OCI-LY7 (cell line): ENCODE measurements at regions not wholly inside any gene's neighbourhood (a gene's known extent, or its start where the extent isn't known, plus 50 kb on each side); places are given as distances from the start of the nearest gene placed in this dataset.

Experiments used
- CTCF ChIP-seq: fragments of 200-600 bp; sonication (generic); conservative IDR thresholded peaks from 2 replicates; pipeline ENCODE4 v1.5.1; 2014; ENCODE audit warnings: mild to moderate bottlenecking, antibody characterized with exemption, low read length, moderate library complexity, mixed read lengths
- EZH2phosphoT487 ChIP-seq: fragments of 200-600 bp; sonication (generic); IDR thresholded peaks from 2 replicates; pipeline ENCODE4 v1.6.1; 2018; ENCODE audit warnings: low read depth, borderline replicate concordance, mild to moderate bottlenecking, mixed run types, antibody characterized with exemption, low read length, moderate library complexity, mixed read lengths

GRCh38 chr17:45733781-45734180 is 50.3 kb upstream of the CRHR1 start:
- TF ChIP-seq CTCF = no peak
- TF ChIP-seq EZH2phosphoT487 = no peak
